ENCODE measurements at regions not wholly inside any gene's neighbourhood (a gene's known extent, or its start where the extent isn't known, plus 50 kb on each side); places are given as distances from the start of the nearest gene placed in this dataset.
A peak's percentile ranks its signal among the peaks of the same experiment; 100 is the strongest.
"Not testable (repeated sequence)": the region's sequence is repeated elsewhere in the genome, so short reads cannot be mapped to it uniquely, and the experiment has no call there.

DNA sequence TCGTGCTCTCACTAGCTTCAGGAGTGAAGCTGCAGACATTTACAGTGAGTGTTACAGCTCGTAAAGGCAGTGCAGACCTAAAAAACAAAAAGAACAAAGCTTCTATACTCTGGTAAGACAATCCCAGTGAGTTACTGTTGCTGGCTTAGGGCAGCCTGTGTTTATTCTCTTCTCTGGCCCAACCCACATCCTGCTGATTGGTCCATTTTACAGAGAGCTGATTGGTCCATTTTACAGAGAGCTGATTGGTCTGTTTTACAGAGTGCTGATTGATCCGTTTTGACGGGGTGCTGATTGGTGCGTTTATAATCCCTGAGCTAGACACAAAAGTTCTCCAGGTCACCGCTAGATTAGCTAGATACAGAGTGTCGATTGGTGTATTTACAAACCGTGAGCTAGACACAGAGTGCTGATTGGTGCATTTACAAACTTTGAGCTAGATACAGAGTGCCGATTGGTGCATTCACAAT, 158.0 kb downstream of the KLRB1 start:
- DNase-seq (ENCODE audit: low read depth in 2 of 2) = not testable (repeated sequence)

DNA sequence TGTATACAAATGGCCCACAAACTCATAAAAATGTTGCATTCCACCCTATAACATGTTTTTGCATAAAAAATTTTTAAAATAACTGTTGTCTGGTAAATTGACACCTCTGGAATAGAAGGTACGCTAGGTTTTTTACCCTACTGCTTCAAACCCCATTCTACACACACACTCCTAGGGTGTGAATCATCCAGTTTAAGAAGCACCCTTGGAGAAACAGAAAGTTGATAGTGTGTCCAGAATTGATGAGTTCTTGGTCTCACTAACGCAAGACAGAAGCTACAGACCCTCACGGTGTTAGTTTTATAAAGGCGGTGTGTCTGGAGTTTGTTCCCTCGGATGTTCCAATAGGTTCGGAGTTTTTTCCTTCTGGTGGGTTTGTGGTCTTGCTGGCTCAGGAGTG, 158.5 kb downstream of the KLRB1 start:
- no peak for DNase-seq (ENCODE audit: low read depth in 2 of 2)

DNA sequence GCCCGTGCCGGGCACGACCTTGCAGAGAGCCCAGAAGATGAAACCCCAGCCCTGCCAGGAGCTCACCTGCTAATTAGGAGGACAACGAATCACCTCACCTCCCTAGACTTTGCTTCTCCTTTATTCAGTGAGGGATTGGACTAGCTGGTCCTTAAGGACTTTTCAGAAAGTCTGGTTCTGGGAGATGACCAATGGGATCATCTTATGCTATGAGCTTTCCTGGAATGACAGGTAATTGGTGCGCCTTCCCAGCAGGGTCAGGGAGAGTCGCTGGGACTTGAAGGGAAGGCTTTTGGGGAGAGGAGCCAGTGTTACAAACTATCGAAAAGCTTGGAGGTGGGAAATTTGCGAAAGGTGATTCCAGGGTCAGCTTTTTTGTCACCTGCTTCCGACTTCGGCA, 159.1 kb downstream of the KLRB1 start:
- not testable (repeated sequence) for DNase-seq (ENCODE audit: low read depth in 2 of 2)

DNA sequence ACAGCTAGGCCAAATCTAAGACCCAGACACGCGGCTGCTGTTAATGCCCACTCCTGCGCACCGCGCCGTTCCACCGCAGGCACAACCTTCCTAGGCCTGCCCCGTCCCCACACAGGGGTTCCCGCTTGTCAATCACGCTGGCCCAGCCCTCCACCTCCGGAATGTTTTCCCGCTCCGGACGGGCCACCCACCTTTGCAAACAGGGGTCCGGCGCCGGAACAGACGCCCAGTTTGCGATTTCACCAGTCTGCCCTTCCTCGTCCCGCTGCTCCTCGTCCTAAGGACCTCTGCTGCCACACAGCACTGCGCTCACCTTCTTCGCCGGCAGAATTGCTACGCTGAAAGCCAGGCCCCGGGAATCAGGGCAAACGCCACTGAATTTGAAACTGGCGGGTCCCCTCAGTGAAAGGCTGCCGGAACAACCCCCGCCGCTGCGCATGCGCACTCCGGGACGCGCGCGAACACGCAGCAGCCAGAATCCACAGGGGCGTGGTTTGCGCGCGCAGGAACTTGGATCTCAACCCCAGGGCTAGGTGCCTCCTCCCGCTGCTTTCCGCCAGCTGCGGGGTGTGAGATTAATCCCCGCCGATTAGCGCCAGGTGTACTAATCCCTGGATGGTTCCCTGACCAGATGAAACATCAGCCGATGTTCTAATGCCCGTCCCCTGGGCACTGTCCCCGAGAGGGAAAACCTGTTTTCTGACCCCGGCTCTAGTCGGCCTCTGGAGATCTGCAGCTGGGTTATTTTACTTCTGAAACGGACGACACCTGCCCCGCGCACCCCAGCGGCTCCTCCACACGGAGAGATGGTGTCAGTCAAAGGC, 159.7 kb downstream of the KLRB1 start:
- peak; percentile 28 to 47 for DNase-seq (ENCODE audit: low read depth in 2 of 2)

DNA sequence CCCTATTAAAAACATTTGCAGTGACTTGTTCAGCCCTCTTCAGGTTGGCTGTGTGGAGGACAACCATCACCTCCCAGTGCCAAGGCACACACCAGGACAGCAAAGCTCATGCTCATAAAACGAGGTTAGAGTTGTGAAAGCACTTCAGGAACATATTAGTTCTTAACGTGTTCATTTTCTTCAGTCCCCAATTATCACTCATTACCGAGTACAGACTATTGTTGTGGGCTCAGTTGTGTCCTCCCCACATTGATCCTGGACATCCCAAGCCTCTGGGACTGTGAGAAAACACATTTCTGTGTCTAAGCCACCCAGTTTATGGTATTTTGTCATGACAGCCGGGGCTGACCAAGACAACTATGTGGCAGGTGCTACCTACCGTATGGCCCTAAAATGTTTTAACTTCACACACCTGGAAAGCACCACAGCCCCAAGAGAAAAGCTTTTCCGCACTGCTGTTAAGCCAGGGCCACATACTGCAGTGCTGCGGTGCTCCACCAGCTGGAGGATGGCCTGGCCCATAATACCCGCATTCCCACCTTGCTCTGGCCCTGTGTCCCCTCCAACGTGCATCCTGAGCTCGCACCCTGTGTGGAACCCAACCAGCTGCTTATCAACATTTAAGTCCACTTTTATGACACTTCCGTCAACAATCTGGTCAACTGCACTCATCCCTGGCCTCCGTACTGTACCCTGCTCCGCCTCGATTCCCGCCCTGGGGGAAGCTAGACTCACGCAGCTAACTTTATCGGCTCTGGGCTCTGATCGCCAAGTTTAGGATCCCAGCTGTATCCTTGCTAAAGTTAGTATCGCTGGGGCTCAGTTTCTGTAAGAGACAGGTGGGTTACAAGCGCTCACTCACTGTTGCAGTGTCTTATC, 160.6 kb downstream of the KLRB1 start:
- not testable (repeated sequence) for DNase-seq (ENCODE audit: low read depth in 2 of 2)

DNA sequence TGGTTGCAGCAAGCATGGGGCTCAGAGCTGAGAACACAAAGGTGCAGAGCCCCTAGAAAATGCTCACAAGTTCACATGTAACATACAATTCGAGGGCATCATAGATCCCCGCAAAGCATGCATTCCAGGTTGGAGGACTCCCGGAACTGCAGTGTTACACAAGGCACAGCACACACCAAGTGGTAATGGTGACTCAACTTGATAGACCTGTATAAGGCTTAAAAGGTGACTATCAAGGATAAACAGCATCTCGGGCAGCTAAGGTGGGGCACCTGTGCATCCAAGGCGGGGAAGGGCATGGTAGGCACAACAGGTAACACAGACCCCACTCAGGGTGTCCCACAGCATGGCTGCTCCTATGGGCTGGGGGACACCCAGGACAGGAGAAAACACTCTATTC, 167.3 kb downstream of the KLRB1 start:
- not testable (repeated sequence) for DNase-seq (ENCODE audit: low read depth in 2 of 2)

DNA sequence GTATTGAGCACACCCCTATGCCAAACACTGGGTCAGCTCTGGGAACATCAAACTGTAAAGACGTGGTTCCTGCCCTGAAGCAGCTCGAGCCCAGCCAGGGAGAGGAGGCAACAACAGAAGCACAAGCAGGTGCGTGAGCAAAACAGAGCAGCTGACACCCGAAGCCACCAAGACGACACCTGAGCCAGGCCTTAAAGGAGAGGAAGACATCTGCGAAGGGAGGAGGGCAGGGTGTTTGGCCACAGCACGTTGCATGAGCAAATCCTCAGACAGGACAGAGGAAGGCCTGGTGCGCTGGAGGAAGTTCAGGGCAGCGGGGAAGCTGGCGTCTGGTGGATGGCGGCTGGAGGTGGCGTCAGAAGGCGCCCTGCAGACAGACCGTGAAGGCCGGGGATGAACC, 172.0 kb downstream of the KLRB1 start:
- not testable (repeated sequence) for DNase-seq (ENCODE audit: low read depth in 2 of 2)

DNA sequence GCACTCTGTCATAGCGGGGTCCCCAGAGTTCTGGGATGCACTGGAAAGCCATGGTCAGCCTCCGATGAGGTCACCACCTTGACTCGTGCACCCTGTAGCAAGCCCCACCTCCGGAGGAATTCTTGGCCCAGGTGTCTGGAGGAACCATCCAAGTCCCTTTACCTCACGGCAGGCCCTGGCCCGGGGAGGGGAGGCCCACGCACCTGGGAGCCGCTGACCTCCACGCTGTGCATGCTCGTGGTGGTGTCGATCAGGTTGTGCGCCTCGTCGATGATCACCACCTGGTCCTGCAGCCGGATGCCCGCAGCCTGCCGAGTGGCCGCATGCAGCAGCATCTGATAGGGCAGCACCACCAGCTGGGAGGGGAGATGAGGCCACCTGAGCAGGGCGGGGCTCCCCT, 177.3 kb downstream of the KLRB1 start:
- DNase-seq (ENCODE audit: low read depth in 2 of 2) = not testable (repeated sequence)

DNA sequence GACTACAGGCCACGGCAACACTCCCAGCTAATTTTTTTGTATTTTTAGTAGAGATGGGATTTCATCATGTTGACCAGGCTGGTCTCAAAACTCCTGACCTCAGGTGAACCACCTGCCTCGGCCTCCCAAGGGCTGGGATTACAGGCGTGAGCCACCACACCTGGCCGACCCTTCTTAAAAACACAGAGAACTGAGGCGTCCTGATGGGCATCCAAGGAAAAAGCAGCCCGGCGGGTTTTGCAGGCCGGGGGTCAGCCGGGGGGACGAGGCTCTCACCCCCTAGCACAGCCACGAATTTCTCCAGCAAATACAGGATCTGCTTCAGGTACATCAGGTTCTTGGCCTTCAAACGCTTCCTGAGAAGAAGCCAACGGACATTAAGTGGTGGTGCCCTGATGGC, 178.9 kb downstream of the KLRB1 start:
- DNase-seq (ENCODE audit: low read depth in 2 of 2) = not testable (repeated sequence)

DNA sequence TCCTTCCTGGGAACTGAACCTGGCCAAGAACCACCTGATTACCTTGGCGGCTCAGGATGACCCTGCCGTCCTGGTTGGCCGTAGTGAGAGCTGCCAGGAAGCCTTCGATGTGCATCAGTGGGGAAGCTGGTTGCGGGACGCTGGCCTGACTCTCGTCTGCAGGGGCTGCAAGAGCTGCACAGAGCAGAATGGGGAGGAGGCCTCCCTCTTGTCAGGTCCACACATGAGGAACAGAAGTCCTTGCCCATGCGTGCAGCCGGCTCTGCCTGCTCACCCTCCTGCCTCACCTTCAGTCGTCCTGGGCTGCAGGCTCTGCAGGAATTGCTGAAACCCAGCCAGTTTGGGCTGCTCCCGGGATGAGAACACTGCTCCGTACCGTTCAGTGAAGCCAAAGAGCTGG, 182.3 kb downstream of the KLRB1 start:
- DNase-seq (ENCODE audit: low read depth in 2 of 2) = not testable (repeated sequence)

DNA sequence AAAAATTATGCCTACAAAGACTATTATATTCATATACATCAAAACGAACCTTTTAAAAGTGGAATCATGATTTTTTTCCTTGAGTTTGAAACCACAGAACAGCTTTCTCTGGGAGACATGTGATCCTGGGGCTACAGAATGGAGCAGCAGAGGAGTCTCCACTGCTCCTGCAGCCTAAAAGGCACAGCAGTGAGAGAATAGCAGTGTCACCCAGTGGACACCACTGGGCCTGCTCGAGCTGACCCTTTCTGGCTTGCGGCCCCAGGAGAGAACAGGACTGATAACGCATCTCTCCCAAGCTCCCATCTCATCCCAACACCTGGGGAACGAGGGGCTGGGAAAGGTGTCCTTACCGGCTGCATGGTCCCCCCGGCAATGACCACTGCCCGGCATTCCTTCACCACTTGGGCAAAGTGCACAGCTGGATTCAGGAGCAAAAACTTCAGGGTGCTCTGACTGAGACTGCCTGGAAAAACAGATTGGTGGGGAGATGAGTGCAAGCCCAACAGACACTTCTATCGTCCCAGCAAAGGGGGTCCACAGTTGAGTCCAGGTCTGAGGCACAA, 183.5 kb downstream of the KLRB1 start:
- DNase-seq (ENCODE audit: low read depth in 2 of 2) = not testable (repeated sequence)

DNA sequence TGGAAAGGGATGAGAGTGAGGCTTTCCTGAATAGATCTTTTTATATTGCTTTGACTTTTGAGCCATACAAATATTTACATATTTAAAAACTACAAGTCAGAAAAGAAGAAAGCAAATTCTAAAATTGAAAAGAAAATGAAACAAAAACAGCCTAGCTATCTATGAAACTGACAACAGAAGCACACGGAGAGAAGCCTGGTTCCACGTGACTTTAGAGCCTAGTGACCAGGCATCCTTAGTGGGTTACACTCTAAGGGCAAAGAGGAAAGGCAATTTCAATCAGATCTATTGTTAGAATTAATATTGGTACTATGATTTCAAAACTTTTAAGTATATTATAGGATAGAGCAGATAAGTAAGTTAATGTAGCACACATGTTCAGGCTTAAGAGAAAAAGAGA, 185.0 kb downstream of the KLRB1 start:
- DNase-seq (ENCODE audit: low read depth in 2 of 2) = not testable (repeated sequence)

DNA sequence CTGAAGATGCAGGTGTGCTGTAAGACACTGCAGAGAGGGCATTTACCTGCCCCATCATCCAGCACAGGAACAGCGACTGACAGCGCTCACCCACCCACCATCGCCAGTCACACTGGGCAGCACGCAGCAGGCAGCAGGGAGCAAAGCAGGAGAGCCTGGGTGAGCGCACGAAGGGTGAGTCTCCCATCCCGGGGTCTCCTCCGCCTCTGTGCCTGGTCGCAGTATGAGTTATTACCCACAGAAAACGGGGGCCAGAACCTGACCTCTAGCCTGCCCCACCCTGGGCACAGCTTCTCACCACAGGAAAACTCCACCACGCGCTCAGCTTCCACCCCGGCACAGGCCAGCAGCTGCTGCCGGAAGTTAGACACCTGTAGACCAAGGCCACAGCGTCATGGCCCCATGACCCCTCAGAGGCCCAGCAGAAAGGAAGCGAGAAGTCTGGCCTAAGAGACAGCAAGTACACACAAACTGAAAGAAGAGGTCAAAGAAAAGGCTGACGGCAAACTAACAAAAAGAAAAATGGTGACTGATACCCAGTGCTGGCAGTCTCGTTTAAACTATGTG, 186.1 kb downstream of the KLRB1 start:
- DNase-seq (ENCODE audit: low read depth in 2 of 2) = not testable (repeated sequence)

DNA sequence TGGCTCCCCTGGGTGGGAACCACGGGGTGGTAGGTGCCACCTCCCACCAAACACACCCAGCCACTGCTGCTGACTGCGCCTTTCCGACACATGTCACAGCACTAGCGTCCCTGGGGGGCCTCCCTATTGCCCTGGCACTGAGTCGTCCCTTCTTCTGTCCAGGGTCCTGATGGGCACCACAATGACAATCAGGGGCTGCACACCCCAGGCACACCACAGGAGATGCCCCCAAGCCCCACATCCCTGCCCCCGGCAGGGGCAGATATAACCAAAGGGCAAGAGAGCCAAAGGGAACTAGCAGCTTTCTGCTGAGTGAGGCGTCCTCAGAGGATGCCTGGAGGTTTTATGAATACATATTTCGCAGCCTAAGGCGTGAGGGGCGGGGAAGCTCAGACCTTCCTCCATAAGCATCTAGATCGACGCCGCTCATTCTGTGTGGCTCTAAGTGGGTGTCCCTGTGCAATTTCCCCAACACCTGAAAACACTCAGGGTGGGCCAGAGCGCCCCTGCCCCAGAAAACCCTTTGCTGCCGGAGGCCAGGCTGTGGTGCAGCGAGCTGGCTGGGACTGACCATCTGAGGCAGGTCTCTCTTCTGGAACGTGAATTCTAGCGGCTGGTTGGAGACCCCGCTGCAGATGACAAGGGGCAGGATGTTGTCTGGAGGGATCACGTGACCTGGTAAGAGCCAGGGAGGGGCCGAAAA, 186.7 kb downstream of the KLRB1 start:
- not testable (repeated sequence) for DNase-seq (ENCODE audit: low read depth in 2 of 2)

DNA sequence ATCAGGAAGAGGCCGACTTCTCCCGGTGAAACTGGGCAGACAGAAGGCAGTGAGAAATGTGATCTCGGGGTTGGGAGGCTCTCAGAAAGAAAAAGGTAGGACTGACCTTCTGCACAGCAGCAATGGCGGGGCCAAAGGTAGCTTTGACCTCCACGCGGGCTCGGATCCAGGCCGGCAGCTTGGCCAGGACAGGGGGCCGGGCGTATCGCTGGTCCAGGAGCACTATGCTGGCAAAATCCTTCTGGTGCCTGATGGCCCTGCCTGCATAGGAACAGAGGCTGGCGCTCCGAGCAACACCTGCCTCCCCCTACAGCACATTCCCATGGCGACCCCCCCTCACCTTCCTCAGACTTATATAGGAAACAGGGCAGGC, 189.1 kb downstream of the KLRB1 start:
- DNase-seq (ENCODE audit: low read depth in 2 of 2) = not testable (repeated sequence)

DNA sequence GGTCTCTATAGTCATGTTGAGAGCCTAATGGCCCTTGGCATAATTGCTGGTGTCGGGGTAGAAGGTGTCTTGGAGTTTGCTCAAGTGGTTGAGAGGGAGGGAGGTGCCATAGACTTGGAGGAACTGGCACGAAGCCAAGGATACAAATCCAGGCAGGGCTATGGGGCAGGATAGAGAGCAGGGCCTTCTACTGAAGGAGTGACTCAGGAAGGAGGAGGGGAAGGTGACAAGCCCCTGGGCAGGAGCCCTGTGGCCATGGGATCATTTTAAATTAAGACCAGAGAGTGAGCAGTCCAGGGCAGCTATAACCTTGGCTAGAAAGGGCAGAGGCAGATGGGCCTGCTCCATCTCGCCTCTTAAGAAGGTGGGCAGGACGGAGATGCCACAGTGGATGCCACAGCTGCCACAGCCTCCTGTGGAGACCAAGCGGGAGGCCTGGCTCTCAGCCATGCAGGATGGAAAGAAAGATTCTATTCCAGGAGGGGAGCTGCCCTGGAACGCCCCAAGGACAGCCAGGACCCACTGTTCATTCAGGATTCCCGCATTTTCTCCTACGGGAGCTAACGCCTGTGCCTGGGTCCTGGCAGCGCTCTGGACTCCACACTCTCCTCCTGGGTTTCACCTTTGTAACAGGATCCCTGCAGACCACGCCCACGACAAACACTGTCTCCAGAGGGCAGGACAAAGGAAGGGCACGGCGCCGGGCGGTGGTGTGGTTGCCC, 189.6 kb downstream of the KLRB1 start:
- not testable (repeated sequence) for DNase-seq (ENCODE audit: low read depth in 2 of 2)

DNA sequence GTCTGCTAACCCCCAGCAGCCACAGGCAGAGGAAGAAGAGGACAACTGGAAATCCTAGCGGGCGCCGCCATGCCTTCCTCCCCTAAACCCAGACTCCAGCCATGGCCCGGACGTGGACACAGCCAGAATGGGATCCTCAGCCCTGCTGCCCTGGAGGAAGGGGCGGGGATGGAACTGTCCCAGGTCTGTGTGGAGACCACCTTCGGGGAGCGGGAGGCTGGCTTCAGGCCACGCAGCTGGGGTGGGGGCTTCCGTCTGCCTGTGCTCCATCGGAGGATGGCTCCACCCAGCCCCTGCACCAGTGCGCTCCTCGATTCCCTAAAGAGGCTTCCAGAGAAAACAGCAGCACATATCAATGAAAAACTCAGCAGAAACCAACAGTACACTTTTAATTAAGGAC, 190.4 kb downstream of the KLRB1 start:
- DNase-seq (ENCODE audit: low read depth in 2 of 2) = not testable (repeated sequence)

DNA sequence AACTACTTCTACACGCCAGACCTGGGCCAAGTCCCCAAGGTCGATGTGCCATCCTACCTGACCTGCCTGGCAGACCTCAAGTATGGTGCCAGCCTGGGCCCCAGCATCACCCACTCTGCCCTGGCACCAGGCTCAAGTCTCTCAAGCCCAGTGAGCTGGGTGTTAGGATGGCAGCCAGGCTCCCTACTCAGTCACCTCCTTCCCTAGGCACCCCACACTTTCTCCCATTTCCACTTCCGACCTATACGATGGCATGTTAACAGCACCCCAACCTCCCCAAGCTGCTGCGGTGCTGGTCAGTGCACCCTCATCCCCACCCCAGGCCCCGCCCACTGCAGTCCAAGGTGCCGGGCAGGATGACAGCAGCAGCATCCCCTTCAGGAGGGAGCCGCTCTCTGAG, 191.4 kb downstream of the KLRB1 start:
- not testable (repeated sequence) for DNase-seq (ENCODE audit: low read depth in 2 of 2)

DNA sequence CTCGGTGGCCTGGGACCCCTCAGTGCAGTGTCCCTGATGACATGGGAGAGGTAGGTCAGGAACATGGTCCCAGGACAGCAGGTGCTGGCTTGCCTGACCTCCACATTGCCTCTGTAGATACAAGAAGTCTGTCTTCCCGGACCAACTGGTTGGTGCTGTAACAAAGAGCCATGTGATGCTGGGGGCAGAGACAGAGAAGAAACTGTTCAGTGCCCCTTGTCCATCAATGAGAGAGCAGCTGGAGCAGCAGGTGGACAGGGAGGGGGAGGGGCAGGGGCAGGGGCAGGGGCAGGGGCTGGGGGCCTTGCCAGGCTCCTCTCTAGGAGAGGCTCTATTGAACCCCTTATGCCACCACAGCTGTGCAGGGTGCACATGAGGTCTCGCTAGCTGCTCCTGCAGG, 191.8 kb downstream of the KLRB1 start:
- not testable (repeated sequence) for DNase-seq (ENCODE audit: low read depth in 2 of 2)

DNA sequence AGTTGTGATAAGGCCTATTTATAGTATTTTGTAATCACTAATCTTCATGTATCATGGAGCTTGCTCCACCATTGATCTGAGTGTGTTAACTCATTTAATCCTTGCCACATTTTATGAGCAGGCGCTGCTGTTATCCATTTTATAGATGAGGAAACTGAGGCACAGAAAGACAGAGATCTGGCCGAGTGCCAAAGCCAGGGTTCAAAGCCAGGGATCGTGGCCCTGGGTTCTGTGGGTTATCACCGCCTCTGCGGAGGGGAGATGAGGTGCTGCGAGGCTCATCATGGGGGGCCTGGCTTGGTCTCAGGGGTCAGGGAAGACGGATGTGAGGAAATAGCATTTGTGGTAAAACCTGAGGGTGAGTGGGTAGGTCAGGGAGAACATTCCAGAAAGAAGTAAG, 193.9 kb downstream of the KLRB1 start:
- DNase-seq (ENCODE audit: low read depth in 2 of 2) = not testable (repeated sequence)

DNA sequence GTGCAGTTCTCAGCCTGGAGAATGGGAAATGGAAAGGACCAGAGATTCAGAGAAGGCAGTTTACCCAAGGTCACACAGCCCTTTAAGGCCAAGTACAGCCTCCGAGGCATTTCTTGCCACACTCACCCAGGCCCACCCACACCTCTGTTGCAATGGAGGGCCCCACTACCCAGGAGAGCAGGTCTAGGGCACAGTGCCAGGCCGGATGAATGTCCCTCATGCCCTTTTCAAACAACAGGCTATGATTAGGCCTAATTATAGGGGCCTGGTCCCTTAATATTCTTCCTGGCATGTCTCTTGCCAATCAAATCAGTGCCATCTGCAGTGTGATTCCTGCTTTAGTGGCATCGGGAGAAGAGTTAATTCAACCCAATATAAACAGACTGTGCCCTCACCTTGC, 195.3 kb downstream of the KLRB1 start:
- not testable (repeated sequence) for DNase-seq (ENCODE audit: low read depth in 2 of 2)

Measured in fibroblast of skin of left biceps (primary cell).